ENCODE measurements at regions not wholly inside any gene's neighbourhood (a gene's known extent, or its start where the extent isn't known, plus 50 kb on each side); places are given as distances from the start of the nearest gene placed in this dataset.

GRCh38 chr7:17523813-17524739, 225.6 kb downstream of the AHR start:
- peak; percentile 39 for DNase-seq

GRCh38 chr7:17524746-17525145, 226.3 kb downstream of the AHR start:
- no peak for DNase-seq

GRCh38 chr7:17526621-17527020, 228.2 kb downstream of the AHR start:
- no peak for DNase-seq

DNA sequence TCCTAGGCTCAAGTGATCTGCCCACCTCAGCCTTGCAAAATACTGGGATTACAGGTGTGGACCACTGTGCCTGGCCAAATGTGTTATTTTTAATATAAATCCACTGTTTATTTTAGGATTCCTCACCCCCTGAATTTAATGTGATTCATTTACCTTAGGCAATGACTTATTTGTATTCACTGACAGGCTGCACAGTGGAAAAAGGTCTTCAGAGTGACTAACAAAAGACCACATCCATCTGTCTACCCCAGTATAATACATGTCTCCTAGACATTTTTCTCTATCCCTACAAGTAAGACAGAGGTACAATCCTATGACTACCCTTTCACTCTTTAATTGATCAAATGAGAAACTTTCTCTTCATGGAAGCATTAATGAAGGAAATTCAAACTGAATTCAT, 230.2 kb downstream of the AHR start:
- DNase-seq = no peak

DNA sequence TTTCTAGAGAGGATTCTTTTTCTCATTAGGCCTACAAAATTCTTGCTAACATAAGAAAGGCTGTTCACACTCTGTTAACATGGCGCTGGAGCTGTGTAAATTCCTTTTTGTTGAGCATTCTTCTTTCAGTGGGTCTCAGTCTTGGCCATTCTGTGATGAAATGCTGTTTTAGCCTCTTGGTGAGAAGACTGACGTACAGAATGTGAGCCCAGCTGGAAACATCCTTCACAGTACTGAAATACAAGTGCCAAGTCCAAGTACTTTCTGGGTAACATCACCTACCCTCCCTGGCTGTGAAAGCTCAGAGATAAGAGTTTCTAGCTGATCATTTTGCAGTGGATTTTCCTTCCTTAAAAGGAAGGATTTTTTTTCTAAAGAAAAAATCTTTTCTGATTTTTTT, 231.8 kb downstream of the AHR start:
- no peak for DNase-seq

GRCh38 chr7:17530741-17531421, 232.4 kb downstream of the AHR start:
- DNase-seq = peak; percentile 0

- DNase-seq = no peak
Observed at GRCh38 chr7:17532861-17533404, 234.5 kb downstream of the AHR start.

- DNase-seq = no peak
Observed at GRCh38 chr7:17534348-17534747, 235.9 kb downstream of the AHR start.

GRCh38 chr7:17535776-17536175, 237.3 kb downstream of the AHR start:
- no peak for DNase-seq

DNA sequence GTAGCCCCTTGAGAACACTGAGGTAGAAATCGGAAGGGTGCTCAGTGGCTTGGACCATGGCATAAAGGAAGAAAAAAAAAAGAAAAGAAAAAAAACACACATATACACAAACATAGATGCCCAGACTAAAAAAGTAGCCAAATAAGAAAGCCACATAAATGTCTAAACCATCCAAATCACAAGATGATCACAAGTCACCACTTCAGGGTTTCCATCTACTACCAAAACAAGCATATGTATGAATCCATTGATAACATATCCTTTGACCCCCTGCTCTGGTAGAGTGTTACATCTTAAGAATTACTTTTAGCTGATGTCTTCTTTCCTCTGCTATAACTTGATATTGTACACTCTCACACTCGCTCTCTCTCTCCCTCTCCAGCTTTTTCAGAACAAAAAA, 245.9 kb downstream of the AHR start:
- DNase-seq = no peak

GRCh38 chr7:17545348-17545747, 246.9 kb downstream of the AHR start:
- DNase-seq = no peak

DNA sequence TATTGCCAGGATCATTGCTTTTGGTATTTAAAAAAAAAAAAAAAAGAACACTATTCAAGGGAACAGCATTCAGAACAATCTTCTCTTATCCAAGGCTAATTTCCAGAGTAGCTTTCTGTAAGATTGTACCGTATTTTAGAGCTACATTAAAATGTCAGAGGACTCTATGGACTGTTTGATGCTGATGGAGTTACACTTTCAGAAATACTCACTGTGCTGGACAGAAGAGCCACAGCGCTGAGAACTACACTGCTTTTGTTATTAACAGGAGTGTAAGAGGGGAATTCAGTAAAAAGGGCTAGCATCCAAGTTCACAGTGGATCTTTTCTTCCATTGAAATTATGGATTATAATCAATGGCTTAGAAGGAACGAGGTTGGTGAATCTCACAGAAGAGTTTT, 247.7 kb downstream of the AHR start:
- DNase-seq = no peak

GRCh38 chr7:17546592-17546991, 248.1 kb downstream of the AHR start:
- DNase-seq = no peak

DNA sequence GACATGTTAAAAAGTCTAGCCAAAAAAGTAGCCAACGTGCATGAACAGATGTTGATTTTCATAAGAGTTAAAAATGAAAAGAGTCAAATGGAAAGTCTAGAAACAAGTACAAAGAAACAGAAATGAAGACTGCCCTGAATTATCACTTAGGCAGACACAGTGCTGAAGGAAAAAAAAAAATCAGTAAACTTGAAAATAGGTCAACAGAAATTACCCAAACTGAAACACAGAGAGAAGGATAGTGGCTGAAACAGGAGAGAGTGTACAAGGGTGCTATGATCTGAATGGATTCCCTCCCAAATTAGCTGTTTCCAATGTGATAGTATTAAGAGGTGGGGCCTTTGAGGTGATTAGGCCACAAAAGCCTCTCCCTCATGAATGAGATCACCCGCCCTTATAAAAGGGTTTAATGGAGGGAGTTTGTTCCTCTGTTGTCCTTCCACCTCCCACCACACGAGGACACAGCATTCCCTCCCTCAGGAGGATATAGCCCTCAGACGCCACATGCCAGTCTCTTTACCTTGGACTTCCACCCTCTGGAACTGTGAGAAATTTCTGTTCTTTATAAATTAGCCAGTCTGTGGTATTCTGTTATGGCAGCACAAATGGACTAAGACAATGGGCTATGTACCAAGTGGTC, 249.7 kb downstream of the AHR start:
- no peak for DNase-seq

DNA sequence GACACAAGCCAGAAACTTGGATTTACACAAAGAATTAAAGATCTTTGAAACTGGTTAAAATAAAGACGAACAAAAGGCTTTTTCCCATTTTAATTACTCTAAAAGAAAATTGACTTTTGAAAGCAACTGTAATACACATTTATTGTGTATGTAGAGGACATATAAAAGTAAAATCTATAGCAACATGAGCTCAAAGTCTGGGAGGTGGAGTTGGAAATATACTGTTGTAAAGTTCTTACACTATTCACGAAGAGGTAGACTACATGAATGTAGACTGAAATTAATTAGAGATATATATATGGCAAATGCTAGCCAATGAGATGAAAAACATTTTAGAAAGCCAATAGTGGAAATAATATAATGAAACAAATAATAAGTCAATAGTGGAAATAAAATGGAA, 251.0 kb downstream of the AHR start:
- no peak for DNase-seq

DNA sequence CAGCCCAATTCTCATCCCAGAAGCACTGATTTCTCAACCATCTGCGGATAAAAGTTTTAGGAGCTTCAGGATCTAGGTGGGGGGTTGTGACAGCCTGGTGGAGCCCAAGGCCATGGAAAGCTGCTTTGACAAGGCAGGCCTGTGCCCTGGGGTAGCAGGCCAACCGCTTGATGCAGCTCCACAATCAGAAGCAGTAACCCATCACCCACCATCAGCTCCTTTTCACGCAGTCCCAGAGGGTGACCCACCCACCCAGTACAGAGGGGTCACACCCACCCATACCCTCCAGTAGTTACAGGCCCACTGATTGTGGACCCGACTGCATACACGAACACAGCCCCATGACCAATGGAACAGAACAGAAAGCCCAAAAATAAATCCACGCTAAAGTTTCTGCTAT, 253.9 kb downstream of the AHR start:
- DNase-seq = no peak

GRCh38 chr7:17552952-17553351, 254.5 kb downstream of the AHR start:
- no peak for DNase-seq

GRCh38 chr7:17554341-17555015, 256.0 kb downstream of the AHR start:
- no peak for DNase-seq

- DNase-seq = no peak
Observed at GRCh38 chr7:17556247-17556956, 257.9 kb downstream of the AHR start.

DNA sequence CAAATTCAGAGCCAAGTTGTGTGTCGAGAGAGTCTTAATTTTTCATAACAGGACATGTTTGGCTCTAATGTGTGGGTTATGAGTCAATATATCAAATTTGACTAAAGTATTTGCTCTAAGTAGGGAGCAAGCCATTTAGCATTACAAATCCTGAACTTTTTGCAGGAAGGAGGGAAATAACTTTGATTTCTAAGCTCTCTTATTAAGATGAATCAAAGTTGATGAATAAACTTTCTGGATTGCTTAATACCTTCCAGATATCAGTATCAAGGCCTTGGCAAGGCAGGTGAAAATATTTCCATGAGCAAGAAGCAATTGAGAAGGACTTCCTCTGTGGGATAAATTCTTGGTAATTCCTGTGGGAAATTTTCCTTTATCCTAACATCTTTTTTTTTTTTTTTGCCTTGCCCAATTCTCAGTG, 258.8 kb downstream of the AHR start:
- DNase-seq = no peak

GRCh38 chr7:17558135-17558534, 259.7 kb downstream of the AHR start:
- no peak for DNase-seq

Measured in NCI-H345 (cell line).